HL-60 (cell line): ENCODE measurements at regions not wholly inside any gene's neighbourhood (a gene's known extent, or its start where the extent isn't known, plus 50 kb on each side); places are given as distances from the start of the nearest gene placed in this dataset.

ENCODE experiments used
- CTCF ChIP-seq: IDR thresholded peaks from one replicate; pipeline ENCODE4 v1.5.1; 2011; ENCODE audit warnings: low read length, control low read depth, inconsistent platforms; ENCODE audit not compliant: insufficient read depth
- GABPA ChIP-seq: IDR thresholded peaks from 2 replicates; pipeline ENCODE4 v1.6.1; 2012; ENCODE audit warnings: low read depth

DNA sequence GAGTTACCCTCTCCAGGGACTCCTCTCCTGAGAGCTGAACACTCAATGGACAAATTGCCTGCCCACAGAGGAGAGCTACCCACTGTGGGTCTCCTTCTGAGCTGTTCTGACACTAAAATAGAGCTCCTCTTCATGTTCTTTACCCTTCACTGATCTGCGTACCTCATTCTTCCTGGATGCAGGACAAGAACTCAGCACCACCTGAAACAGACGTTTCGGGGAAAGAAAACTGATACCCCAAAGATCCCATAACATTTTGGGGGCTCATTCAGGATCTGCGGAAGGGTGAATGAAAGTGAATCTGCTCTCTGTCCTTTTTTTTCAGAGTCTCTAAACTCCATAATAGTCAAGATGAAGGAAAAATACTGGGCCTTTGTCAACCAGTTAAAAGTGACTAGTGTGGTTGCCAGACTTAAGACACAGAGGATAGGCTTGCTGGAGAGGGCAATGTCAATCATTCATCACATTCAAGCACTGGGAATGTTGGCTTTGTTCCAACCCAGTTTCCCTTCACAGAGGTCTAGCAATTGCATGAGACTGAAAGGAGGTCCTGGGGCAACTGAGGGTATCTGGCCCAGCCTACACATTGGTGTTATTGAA lies 136.7 kb upstream of the SLITRK6 start:
- TF ChIP-seq CTCF (no peak), GABPA (no peak)
